HG02981 (cell line): ENCODE measurements at regions not wholly inside any gene's neighbourhood (a gene's known extent, or its start where the extent isn't known, plus 50 kb on each side); places are given as distances from the start of the nearest gene placed in this dataset.
"Not testable (repeated sequence)": the region's sequence is repeated elsewhere in the genome, so short reads cannot be mapped to it uniquely, and the experiment has no call there.

ENCODE experiments used
- ATAC-seq: cut with Tn5 transposase; IDR thresholded peaks from one replicate; pipeline ENCODE4 v1.9.1; 2021; ENCODE audit warnings: mild to moderate bottlenecking, moderate library complexity; ENCODE audit not compliant: unreplicated experiment

DNA sequence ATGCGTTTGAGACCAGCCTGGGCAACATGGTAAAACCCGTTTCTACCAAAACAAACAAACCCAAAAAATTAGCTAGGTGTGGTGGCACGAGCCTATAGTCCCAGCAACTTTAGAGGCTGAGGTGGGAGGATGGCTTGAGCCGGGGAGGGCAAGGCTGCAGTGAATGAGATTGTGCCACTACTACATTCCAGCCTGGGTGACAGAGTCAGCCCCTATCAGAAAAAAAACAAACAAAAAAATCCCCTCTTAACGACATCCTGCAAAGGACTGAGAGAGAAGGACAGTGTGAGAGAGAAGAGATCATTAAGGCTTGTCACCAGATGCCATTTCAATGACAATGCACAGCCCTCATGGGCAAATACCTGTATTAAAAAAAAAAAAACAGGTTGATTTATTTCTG is 266.7 kb upstream of the ATP10A start:
- ATAC-seq, result no peak

GRCh38 chr15:26128611-26129140 is 265.5 kb upstream of the ATP10A start:
- ATAC-seq, result no peak

GRCh38 chr15:26126819-26127387 is 263.8 kb upstream of the ATP10A start:
- no peak for ATAC-seq

- ATAC-seq, result no peak
Observed at GRCh38 chr15:26126070-26126469, 262.9 kb upstream of the ATP10A start.

- ATAC-seq, result no peak
Observed at GRCh38 chr15:26125664-26126063, 262.5 kb upstream of the ATP10A start.

DNA sequence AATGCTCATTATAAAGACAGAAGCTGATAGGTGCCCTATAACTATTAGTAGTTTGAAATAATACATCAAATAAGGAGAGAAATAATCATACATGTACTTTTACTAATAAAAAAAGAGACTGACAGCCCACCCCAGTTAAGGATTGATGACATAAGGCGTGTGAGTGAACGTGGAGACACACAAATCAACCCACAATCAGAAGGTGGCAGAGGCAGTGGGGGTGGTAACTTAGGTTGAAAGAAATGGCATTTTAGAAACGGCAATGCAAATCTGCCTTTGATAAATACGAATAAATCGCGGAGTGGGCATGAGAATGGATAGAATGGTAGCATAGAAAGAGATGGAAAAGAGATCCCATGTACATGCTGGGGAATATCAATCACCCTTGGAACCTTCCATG is 256.2 kb upstream of the ATP10A start:
- ATAC-seq, result no peak

DNA sequence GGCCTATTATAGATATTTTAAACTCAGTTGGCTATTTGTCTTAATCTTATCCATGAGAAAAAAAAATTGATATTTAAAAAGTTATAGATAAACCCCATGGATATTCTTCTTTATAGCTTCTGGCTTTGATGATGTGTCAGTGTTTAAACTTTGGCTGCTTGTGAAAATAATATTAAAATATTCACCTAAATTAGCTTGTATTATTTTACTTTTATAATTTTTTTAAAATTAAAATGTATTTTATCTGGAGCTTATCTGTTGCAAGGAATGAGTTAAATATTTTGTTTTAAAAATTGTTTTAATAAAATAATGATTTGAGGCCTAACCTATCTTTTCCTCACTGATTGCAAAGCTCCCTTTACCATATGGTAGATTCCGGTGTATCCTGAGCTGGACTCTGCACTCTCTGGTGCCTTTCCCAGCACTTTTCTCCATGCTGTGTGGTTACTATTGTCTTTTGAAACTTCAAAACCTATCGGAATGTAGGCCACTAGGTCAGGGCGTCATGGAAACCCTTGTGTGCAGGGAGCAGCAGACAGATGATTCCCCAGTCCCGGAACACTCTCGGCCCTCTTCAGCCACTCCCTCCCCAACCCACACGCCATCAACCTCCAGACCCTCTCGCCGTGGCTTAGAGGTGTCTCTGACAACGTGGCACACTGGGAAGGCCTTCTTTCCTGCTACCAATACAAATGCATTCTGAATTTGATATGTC is 252.3 kb upstream of the ATP10A start:
- no peak for ATAC-seq

DNA sequence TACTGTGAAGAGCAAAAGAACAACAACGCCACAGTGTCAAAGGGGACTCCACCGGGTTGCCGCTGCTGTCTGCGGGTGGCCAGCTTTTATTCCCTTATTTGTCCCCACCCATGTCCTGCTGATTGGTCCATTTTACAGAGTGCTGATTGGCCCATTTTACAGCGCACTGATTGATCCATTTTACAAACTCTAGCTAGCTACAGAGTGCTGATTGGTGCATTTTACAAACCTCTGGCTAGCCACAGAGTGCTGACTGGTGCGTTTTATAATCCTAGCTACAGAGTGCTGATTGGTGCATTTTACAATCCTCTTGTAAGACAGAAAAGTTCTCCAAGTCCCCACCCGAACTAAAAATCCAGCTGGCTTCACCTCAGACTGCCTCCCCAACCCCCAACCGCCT is 251.0 kb upstream of the ATP10A start:
- not testable (repeated sequence) for ATAC-seq

DNA sequence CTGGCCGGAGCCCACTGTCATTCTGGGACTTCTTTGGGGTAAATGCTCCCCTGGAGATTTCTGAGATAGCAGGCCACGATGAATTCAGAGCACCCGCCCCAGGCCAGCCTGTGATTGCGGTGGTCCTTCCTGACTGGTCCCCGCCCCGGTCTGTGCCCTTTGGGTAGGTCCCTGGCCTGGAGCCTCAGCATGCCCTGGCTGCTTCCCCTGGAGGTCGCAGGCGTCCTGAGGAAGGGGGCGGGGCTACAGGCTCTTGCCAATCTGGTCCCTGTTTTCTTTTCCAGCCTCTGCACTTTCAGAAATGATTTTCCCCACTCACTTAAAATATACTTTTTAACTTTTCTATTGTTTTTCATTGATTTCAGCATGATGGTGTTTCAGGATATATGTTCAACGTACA is 250.2 kb upstream of the ATP10A start:
- no peak for ATAC-seq

DNA sequence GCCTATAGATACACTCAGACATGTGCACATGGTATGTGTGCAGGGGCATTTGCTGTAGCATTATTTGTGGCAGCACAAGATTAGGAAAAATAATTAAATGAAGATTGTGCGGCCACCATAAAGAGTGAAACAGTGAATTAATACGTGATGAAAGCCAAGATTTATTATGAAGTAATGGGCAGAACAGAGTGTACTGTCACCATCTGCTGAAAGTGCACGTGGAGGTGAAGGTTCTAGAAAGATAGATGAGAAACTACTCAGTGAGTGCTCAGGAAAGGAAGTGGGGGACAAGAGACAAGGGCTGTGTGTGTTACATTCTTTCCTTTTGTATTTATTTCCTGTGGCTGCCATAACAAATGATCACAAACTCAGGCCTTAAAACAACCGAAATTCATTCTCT is 246.1 kb upstream of the ATP10A start:
- ATAC-seq, result no peak

GRCh38 chr15:26106556-26106955 is 243.4 kb upstream of the ATP10A start:
- no peak for ATAC-seq

DNA sequence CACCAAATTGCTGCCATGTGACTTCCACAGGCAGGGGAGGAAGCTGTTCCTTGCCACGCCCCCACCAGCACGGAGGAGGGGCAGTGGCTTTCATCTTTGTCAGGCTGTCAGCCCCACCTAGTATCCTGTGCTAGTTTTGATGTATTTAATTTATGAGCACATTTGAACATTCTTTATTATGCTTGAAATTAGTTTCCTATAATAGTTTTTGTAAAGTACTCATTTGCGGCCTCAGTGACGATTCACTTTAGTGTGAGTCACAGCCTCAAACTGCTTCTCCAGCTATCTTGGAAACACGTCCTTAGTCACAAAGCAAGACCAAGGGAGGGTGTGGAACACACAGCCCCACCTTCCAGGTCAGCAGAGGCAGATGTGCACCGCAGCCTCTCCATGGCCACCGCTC is 239.9 kb upstream of the ATP10A start:
- ATAC-seq, result no peak

DNA sequence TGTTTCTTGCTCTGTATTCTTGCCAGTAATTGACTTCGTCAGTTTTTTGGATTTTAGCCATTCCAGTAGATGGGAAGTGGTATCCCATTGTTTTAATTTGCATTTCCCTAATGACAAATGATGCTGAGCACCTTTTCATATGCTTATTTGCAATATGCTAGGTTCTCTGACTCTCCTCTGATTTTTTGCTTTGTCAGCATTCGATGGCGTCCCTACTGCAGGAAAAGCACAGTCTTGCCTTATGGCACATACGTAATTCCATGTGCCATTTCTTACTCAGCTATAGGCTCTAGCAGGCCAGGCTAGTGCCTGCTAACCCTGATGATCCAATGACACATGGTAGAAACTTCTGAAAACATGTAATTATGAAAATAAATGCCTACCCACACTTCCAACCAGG is 239.2 kb upstream of the ATP10A start:
- ATAC-seq, result no peak

- ATAC-seq, result no peak
Observed at GRCh38 chr15:26101443-26101842, 238.3 kb upstream of the ATP10A start.

GRCh38 chr15:26098801-26099200 is 235.7 kb upstream of the ATP10A start:
- ATAC-seq, result no peak

DNA sequence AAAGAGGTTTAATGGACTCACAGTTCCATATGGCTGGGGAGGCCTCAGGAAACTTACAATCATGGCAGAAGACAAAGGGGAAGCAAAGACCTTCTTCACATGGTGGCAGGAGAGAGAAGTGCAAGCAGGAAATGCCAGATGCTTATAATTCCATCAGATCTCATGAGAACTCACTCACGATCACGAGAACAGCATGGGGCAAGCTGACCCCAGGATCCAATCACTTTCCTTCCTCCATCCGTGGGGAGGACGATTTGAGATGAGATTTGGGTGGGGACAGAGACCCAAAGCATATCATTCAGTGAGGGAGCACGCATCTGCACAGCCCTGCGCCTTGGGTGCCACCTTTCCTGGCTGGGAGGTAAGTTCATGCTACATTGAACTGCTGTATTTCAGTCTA is 234.1 kb upstream of the ATP10A start:
- no peak for ATAC-seq

GRCh38 chr15:26096581-26096980 is 233.5 kb upstream of the ATP10A start:
- ATAC-seq, result no peak

GRCh38 chr15:26095710-26096330 is 232.7 kb upstream of the ATP10A start:
- ATAC-seq, result no peak

DNA sequence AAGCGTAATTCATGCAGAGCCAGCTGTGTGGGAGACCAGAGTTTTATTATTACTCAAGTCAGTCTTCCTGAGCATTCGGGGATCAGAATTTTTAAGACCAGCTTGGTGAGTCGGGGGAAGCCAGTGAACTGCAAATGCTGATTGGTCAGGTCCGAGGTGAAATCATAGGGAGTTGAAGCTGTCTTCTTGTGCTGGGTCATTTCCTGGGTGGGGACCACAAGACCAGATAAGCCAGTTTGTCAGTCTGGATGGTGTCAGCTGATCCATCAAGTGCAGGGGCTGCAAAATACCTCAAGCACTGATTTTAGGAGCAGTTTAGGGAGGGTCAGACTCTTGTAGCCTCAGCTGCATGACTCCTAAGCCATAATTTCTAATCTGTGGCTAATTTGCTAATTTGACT is 228.1 kb upstream of the ATP10A start:
- ATAC-seq, result no peak

DNA sequence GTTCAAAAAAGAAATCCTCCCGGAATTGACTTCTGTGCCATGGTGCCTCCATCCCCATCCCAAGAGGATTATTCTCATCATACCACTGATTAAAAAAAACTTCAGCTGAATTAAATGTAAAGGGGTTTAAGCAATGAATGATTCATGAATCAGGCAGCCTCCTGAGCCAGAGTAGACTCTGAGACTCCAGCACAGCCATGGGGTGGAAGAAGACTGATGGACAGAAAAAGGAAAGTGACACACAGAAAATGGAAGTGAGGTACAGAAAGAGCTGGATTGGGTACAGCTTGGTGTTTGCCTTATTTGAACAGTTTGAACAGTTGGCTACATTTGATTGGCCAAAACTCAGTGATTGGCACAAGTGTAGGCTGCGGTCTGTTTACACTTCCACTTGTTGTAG is 224.8 kb upstream of the ATP10A start:
- ATAC-seq, result no peak

DNA sequence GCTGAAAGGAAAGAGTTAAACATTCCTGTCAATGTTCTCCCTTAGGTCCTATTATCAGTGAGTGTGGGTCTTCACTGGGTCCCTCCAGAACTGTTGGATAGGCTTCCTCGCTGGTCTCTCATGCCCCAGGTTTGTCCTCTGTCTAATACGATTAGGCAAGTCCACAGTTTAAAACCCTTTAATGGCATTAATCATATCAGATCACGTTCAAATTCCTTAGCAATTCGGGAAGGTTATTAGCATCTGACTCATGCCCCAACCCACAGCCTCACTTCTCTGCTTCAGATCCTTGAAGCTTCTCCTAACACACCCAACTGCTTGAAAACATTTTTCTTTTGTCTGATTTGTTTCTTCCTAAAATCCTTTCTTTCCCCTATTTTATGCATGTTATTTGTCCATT is 224.3 kb upstream of the ATP10A start:
- ATAC-seq, result no peak

- ATAC-seq, result no peak
Observed at GRCh38 chr15:26084771-26085170, 221.6 kb upstream of the ATP10A start.
